ENCODE measurements at regions not wholly inside any gene's neighbourhood (a gene's known extent, or its start where the extent isn't known, plus 50 kb on each side); places are given as distances from the start of the nearest gene placed in this dataset.

DNA sequence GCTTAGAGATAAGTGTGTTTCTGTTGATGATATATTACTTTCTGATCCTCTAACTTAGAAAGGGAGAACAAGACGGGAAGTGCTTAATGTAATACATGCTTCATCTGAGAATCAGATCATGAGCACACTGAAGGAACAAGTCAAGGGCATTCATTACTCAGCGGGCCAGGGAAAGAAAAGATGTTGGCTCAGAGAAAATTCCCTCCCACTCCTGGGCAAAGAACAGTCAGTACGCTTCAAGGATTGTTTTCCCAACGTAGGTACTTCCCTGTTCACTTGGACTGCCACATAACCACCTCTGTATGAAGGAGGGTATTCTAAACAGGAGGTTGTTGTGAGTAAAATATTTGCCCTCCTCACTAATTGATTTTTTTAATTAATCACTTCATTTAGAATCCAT lies 374.5 kb upstream of the FMR1 start:
- TF ChIP-seq, protein P1, sequence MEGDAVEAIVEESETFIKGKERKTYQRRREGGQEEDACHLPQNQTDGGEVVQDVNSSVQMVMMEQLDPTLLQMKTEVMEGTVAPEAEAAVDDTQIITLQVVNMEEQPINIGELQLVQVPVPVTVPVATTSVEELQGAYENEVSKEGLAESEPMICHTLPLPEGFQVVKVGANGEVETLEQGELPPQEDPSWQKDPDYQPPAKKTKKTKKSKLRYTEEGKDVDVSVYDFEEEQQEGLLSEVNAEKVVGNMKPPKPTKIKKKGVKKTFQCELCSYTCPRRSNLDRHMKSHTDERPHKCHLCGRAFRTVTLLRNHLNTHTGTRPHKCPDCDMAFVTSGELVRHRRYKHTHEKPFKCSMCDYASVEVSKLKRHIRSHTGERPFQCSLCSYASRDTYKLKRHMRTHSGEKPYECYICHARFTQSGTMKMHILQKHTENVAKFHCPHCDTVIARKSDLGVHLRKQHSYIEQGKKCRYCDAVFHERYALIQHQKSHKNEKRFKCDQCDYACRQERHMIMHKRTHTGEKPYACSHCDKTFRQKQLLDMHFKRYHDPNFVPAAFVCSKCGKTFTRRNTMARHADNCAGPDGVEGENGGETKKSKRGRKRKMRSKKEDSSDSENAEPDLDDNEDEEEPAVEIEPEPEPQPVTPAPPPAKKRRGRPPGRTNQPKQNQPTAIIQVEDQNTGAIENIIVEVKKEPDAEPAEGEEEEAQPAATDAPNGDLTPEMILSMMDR (IDR thresholded peaks at IDR 0.05; ENCODE audit: insufficient read depth, low read length) = no peak
- TF ChIP-seq, protein P2, sequence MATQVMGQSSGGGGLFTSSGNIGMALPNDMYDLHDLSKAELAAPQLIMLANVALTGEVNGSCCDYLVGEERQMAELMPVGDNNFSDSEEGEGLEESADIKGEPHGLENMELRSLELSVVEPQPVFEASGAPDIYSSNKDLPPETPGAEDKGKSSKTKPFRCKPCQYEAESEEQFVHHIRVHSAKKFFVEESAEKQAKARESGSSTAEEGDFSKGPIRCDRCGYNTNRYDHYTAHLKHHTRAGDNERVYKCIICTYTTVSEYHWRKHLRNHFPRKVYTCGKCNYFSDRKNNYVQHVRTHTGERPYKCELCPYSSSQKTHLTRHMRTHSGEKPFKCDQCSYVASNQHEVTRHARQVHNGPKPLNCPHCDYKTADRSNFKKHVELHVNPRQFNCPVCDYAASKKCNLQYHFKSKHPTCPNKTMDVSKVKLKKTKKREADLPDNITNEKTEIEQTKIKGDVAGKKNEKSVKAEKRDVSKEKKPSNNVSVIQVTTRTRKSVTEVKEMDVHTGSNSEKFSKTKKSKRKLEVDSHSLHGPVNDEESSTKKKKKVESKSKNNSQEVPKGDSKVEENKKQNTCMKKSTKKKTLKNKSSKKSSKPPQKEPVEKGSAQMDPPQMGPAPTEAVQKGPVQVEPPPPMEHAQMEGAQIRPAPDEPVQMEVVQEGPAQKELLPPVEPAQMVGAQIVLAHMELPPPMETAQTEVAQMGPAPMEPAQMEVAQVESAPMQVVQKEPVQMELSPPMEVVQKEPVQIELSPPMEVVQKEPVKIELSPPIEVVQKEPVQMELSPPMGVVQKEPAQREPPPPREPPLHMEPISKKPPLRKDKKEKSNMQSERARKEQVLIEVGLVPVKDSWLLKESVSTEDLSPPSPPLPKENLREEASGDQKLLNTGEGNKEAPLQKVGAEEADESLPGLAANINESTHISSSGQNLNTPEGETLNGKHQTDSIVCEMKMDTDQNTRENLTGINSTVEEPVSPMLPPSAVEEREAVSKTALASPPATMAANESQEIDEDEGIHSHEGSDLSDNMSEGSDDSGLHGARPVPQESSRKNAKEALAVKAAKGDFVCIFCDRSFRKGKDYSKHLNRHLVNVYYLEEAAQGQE (IDR thresholded peaks at IDR 0.05; ENCODE audit: insufficient replicate concordance, low read depth) = no peak
